HepG2 (cell line): ENCODE measurements at regions not wholly inside any gene's neighbourhood (a gene's known extent, or its start where the extent isn't known, plus 50 kb on each side); places are given as distances from the start of the nearest gene placed in this dataset.

Experiments
- ATAC-seq: fragments of 200-7000 bp; cut with Tn5 transposase; 3 replicates; pipeline ENCODE4 v1.9.1; 2020; ENCODE audit warnings: mild to moderate bottlenecking, moderate library complexity
- BruUV-seq: library from RNA; stranded (reverse); fragments of 400-500 nt; replicated peaks from 2 replicates; lab custom pipeline; 2021; lab: Mats Ljungman, UMichigan
- CTCF ChIA-PET: fragments of 300-600 bp; formaldehyde crosslinking; extraction: SDS; loops from one replicate; lab custom pipeline; 2021; ENCODE audit warnings: low total read pairs, inconsistent platforms, low intra/inter-chr PET ratio; lab: Yijun Ruan, JAX
- POLR2A ChIA-PET: fragments of 350-600 bp; sonication (Branson Sonifier 250); formaldehyde crosslinking; loops from one replicate; lab custom pipeline; 2020; ENCODE audit warnings: antibody characterized with exemption, inconsistent platforms; lab: Yijun Ruan, JAX
- DNase-seq: peaks from one replicate; pipeline ENCODE4 v3.0.0-alpha.2; 2015; ENCODE audit warnings: low spot score
- FAIRE-seq: peaks from 3 replicates; lab custom pipeline; 2011; peaks lifted over from hg19 to GRCh38; lab: Jason Lieb, UNC
- H2AFZ ChIP-seq: one replicate; pipeline ENCODE4 v1.6.1; 2011; ENCODE audit warnings: low read length, inconsistent platforms
- H3K27ac ChIP-seq: fragments of 300-600 bp; 3 replicates; pipeline ENCODE4 v1.8.0; 2011; ENCODE audit warnings: mixed run types, mild to moderate bottlenecking, mixed read lengths, low read length, inconsistent platforms; ENCODE audit not compliant: insufficient read depth; ENCODE audit errors: extremely low read length
- H3K27me3 ChIP-seq, 2 experiments: fragments of 200-600 bp in 1 of 2; 2 replicates in 1 of 2; 3 replicates in 1 of 2; pipeline versions ENCODE4 v1.6.0 to v1.8.0; 2011; ENCODE audit warnings: low read length in 2 of 2, mild to moderate bottlenecking in 2 of 2, moderate library complexity in 2 of 2, inconsistent platforms in 1 of 2; ENCODE audit not compliant: insufficient read depth in 2 of 2, control insufficient read depth in 1 of 2
- H3K36me3 ChIP-seq, 2 experiments: fragments of 200-600 bp in 1 of 2; replicated peaks in 1 of 2; 2 replicates in 1 of 2; 3 replicates in 1 of 2; pipeline versions ENCODE4 v1.5.1 to v1.8.0; 2011; ENCODE audit warnings: low read length in 2 of 2, inconsistent platforms in 1 of 2; ENCODE audit not compliant: insufficient read depth in 2 of 2, control insufficient read depth in 1 of 2
- H3K4me1 ChIP-seq: 2 replicates; pipeline ENCODE4 v1.5.1; 2012; ENCODE audit warnings: low read length, inconsistent platforms; ENCODE audit not compliant: insufficient read depth
- H3K4me2 ChIP-seq: 2 replicates; pipeline ENCODE4 v1.6.0; 2011; ENCODE audit warnings: low read depth, low read length, inconsistent platforms
- H3K4me3 ChIP-seq, 3 experiments: fragments of 200-600 bp in 1 of 3; sonication (generic), shearing (Covaris generic) in 1 of 3; replicated peaks in 1 of 3; 2 replicates each; pipeline ENCODE4 v1.5.1; 2011 to 2016; ENCODE audit warnings: low read length in 3 of 3, inconsistent platforms in 2 of 3, low read depth in 2 of 3, mild to moderate bottlenecking in 2 of 3, control low read depth in 1 of 3, mixed read lengths in 1 of 3; ENCODE audit not compliant: insufficient read depth in 1 of 3
- H3K79me2 ChIP-seq: one replicate; pipeline ENCODE4 v1.6.1; 2011; ENCODE audit warnings: low read length, inconsistent platforms; ENCODE audit not compliant: insufficient read depth
- H3K9ac ChIP-seq: 2 replicates; pipeline ENCODE4 v1.6.0; 2011; ENCODE audit warnings: mild to moderate bottlenecking, low read depth, low read length, inconsistent platforms; ENCODE audit not compliant: insufficient read depth
- H3K9me3 ChIP-seq: 2 replicates; pipeline ENCODE4 v1.5.1; 2012; ENCODE audit warnings: mild to moderate bottlenecking, low read length
- H4K20me1 ChIP-seq: 2 replicates; pipeline ENCODE4 v1.6.0; 2011; ENCODE audit warnings: inconsistent platforms, mild to moderate bottlenecking, low read length, moderate library complexity; ENCODE audit not compliant: insufficient read depth
- AKAP8 ChIP-seq: sonication (generic); formaldehyde crosslinking; IDR thresholded peaks from 2 replicates; pipeline ENCODE4 v1.5.1; 2020; ENCODE audit warnings: mild to moderate bottlenecking, missing genetic modification reagents
- BRD4 ChIP-seq: sonication (generic); formaldehyde crosslinking; IDR thresholded peaks from 2 replicates; pipeline ENCODE4 v1.4.0; 2020; ENCODE audit warnings: missing genetic modification reagents
- GPN1 ChIP-seq: sonication (generic); formaldehyde crosslinking; IDR thresholded peaks from 2 replicates; pipeline ENCODE4 v1.5.1; 2020; ENCODE audit warnings: missing genetic modification reagents, borderline replicate concordance
- HMG20B ChIP-seq: conservative IDR thresholded peaks from 2 replicates; pipeline ENCODE4 v1.6.1; 2016; ENCODE audit warnings: missing genetic modification reagents, missing compliant biosample characterization
- SP140L ChIP-seq: sonication (generic); formaldehyde crosslinking; IDR thresholded peaks from 2 replicates; pipeline ENCODE4 v1.4.0; 2020; ENCODE audit warnings: missing genetic modification reagents, borderline replicate concordance
- ZNF382 ChIP-seq: sonication (generic); formaldehyde crosslinking; IDR thresholded peaks from 2 replicates; pipeline ENCODE4 v1.5.0; 2020; ENCODE audit warnings: missing genetic modification reagents, mild to moderate bottlenecking, borderline replicate concordance
- ZNF616 ChIP-seq: sonication (generic); formaldehyde crosslinking; IDR thresholded peaks from 2 replicates; pipeline ENCODE4 v1.5.0; 2020; ENCODE audit warnings: low read depth, mild to moderate bottlenecking, missing genetic modification reagents
- WGBS: methylation state at CpG from one replicate; pipeline ENCODE4 v1.1.6; 2017; ENCODE audit warnings: low lambda C conversion rate; 5-methylcytosine and 5-hydroxymethylcytosine counted together
- in situ Hi-C: cut with HindIII; loops from 2 replicates; pipeline ENCODE4 v1.10.0; 2017; ENCODE audit warnings: low pct_unique_long_range_greater_than_20kb; ENCODE audit not compliant: extremely low pct_ligation_motif_present
- intact Hi-C: fragments of 100-400 bp; cut with micrococcal nuclease; formaldehyde crosslinking; loops from one replicate; pipeline ENCODE4 v1.10.0; 2022; ENCODE audit not compliant: unreplicated experiment

DNA sequence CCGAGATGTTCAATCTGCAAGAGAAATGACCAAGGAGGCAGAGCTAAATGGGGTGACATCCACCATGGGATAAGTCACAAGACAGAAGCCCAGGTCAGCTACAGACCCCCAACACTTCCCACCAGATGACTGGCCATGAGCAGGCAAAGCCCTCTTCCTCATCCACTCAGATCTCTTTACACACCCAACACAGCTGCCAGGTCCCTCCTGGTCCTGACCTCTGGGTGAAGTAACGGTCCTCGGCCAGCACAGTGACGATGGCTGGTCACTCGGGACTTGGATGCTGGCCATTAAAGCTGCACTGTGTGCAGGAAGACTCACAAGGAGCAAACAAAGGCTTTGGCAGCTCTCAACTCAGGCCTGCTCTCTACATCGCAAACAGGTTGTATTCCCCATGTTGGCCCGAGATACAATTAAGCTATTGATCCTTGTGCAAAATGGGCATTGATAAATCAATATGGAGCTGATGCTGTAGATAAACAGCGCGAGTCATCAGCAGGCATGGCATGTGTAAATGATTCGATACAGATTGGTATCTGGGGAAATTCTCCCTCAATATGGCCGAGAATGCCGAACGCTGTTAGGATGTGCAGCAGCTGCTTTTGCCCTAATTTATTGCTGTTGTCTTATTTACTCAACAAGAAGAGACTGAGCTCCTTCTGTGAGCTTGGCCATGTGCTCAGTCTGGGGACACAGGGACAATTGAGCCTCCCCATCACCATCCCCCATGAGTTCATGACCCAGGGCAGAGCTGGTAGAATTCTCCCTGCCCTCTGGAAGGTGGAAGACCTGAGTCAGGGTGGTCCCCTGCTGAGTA, 98.7 kb downstream of the C5orf15 start:
- CTCF ChIA-PET = interaction anchor here (1.4 to 1.5 kb wide), 3 partner anchors 9 to 446 kb away, joined by 3 to 4 read pairs (median 4); no protein-coding TSS in a partner anchor
- intact Hi-C loops = loop anchor here (5.0 kb wide), 1 partner anchor 317 kb away; no protein-coding TSS in a partner anchor
- TF ChIP-seq ZNF382 (CRISPR knock-in tag) = no peak
- no peak for TF ChIP-seq GPN1 (CRISPR knock-in tag)
- no peak for TF ChIP-seq BRD4 (CRISPR knock-in tag)
- TF ChIP-seq ZNF616 (CRISPR knock-in tag) = no peak
- TF ChIP-seq AKAP8 = no peak
- TF ChIP-seq HMG20B (CRISPR knock-in tag) = no peak
- no peak for TF ChIP-seq SP140L (CRISPR knock-in tag)

More for the DNA sequence above, 98.7 kb downstream of the C5orf15 start:
- POLR2A ChIA-PET = no interaction called here
- peaks cover 0 to 31% of the 10 kb centered on the region in 2 experiments; a peak in 3 of 5 replicates for H3K27me3 ChIP-seq
- H4K20me1 ChIP-seq = no peaks in the 10 kb centered on the region
- no peak for DNase-seq
- no TSS peak for BruUV-seq
- H3K27ac ChIP-seq = no peak overlapping the region
- in situ Hi-C loops = no loop called here
- H3K4me3 ChIP-seq = no peak overlapping the region
- FAIRE-seq = no peak
- no peak overlapping the region for H3K9ac ChIP-seq
- H3K79me2 ChIP-seq = no peaks in the 10 kb centered on the region
- H3K36me3 ChIP-seq = no peaks in the 10 kb centered on the region
- ATAC-seq = peak; percentile 41
- no peak overlapping the region for H3K4me2 ChIP-seq
- H3K9me3 ChIP-seq = no peaks in the 10 kb centered on the region
- H3K4me1 ChIP-seq = no peaks in the 10 kb centered on the region
- 17% methylated on average over 9 of the region's 13 CpGs for WGBS
- H2AFZ ChIP-seq = no peak overlapping the region
